ENCODE measurements at regions not wholly inside any gene's neighbourhood (a gene's known extent, or its start where the extent isn't known, plus 50 kb on each side); places are given as distances from the start of the nearest gene placed in this dataset.
A peak's percentile ranks its signal among the peaks of the same experiment; 100 is the strongest.

GRCh38 chrY:19005579-19005978 is 232.0 kb upstream of the HSFY2 start:
- no peak for TF ChIP-seq CTCF (IDR thresholded peaks at IDR 0.05)

- peak; percentile 24; the same call in 1 of the 2 replicates for TF ChIP-seq CTCF (IDR thresholded peaks at IDR 0.05)
These were observed 224.2 kb upstream of the HSFY2 start for GRCh38 chrY:18997635-18998240.

GRCh38 chrY:18993480-18993879 is 219.9 kb upstream of the HSFY2 start:
- TF ChIP-seq CTCF (IDR thresholded peaks at IDR 0.05), result no peak

- no peak for TF ChIP-seq CTCF (IDR thresholded peaks at IDR 0.05)
These were observed 215.8 kb upstream of the HSFY2 start for GRCh38 chrY:18989356-18989755.

GRCh38 chrY:18966001-18966400 is 192.5 kb upstream of the HSFY2 start:
- no peak for TF ChIP-seq CTCF (IDR thresholded peaks at IDR 0.05)

GRCh38 chrY:18958846-18959245 is 185.3 kb upstream of the HSFY2 start:
- no peak for TF ChIP-seq CTCF (IDR thresholded peaks at IDR 0.05)

GRCh38 chrY:18951657-18952435 is 178.3 kb upstream of the HSFY2 start:
- TF ChIP-seq CTCF (IDR thresholded peaks at IDR 0.05), result peak; percentile 31; the same call in 1 of the 2 replicates
